ENCODE measurements at regions not wholly inside any gene's neighbourhood (a gene's known extent, or its start where the extent isn't known, plus 50 kb on each side); places are given as distances from the start of the nearest gene placed in this dataset.

GRCh38 chr2:168392024-168392423 is 64.0 kb upstream of the CERS6 start:
- no peak overlapping the region for H3K4me3 ChIP-seq (ENCODE audit: low read depth, low read length)
- peak; percentile 51 for DNase-seq (ENCODE audit: low read depth)
- TF ChIP-seq CTCF (IDR thresholded peaks at IDR 0.05; ENCODE audit: insufficient read depth, low read depth, low read length): no peak

- H3K4me3 ChIP-seq (ENCODE audit: low read depth, low read length): no peak overlapping the region
- DNase-seq (ENCODE audit: low read depth): no peak
- no peak for TF ChIP-seq CTCF (IDR thresholded peaks at IDR 0.05; ENCODE audit: insufficient read depth, low read depth, low read length)
Observed at GRCh38 chr2:168392797-168393196, 63.3 kb upstream of the CERS6 start.

- no peak overlapping the region for H3K4me3 ChIP-seq (ENCODE audit: low read depth, low read length)
- no peak for TF ChIP-seq CTCF (IDR thresholded peaks at IDR 0.05; ENCODE audit: insufficient read depth, low read depth, low read length)
- DNase-seq (ENCODE audit: low read depth): no peak
Observed at GRCh38 chr2:168394262-168394661, 61.8 kb upstream of the CERS6 start.

GRCh38 chr2:168396131-168396530 is 59.9 kb upstream of the CERS6 start:
- no peak overlapping the region for H3K4me3 ChIP-seq (ENCODE audit: low read depth, low read length)
- DNase-seq (ENCODE audit: low read depth): peak; percentile 51
- TF ChIP-seq CTCF (IDR thresholded peaks at IDR 0.05; ENCODE audit: insufficient read depth, low read depth, low read length): no peak

- no peak for TF ChIP-seq CTCF (IDR thresholded peaks at IDR 0.05; ENCODE audit: insufficient read depth, low read depth, low read length)
- H3K4me3 ChIP-seq (ENCODE audit: low read depth, low read length): no peak overlapping the region
- peak; percentile 42 for DNase-seq (ENCODE audit: low read depth)
Observed at GRCh38 chr2:168397629-168398028, 58.4 kb upstream of the CERS6 start.

GRCh38 chr2:168401048-168401556 is 55.0 kb upstream of the CERS6 start:
- no peak overlapping the region for H3K4me3 ChIP-seq (ENCODE audit: low read depth, low read length)
- DNase-seq (ENCODE audit: low read depth): no peak
- TF ChIP-seq CTCF (IDR thresholded peaks at IDR 0.05; ENCODE audit: insufficient read depth, low read depth, low read length): no peak

GRCh38 chr2:168401771-168402170 is 54.3 kb upstream of the CERS6 start:
- no peak for TF ChIP-seq CTCF (IDR thresholded peaks at IDR 0.05; ENCODE audit: insufficient read depth, low read depth, low read length)
- DNase-seq (ENCODE audit: low read depth): no peak
- H3K4me3 ChIP-seq (ENCODE audit: low read depth, low read length): no peak overlapping the region
